T-helper 9 cell (primary cell): ENCODE measurements at regions not wholly inside any gene's neighbourhood (a gene's known extent, or its start where the extent isn't known, plus 50 kb on each side); places are given as distances from the start of the nearest gene placed in this dataset.
"Not testable (repeated sequence)": the region's sequence is repeated elsewhere in the genome, so short reads cannot be mapped to it uniquely, and the experiment has no call there.

Experiments
- DNase-seq: peaks from one replicate; pipeline ENCODE4 v3.0.0-alpha.2; 2020

DNA sequence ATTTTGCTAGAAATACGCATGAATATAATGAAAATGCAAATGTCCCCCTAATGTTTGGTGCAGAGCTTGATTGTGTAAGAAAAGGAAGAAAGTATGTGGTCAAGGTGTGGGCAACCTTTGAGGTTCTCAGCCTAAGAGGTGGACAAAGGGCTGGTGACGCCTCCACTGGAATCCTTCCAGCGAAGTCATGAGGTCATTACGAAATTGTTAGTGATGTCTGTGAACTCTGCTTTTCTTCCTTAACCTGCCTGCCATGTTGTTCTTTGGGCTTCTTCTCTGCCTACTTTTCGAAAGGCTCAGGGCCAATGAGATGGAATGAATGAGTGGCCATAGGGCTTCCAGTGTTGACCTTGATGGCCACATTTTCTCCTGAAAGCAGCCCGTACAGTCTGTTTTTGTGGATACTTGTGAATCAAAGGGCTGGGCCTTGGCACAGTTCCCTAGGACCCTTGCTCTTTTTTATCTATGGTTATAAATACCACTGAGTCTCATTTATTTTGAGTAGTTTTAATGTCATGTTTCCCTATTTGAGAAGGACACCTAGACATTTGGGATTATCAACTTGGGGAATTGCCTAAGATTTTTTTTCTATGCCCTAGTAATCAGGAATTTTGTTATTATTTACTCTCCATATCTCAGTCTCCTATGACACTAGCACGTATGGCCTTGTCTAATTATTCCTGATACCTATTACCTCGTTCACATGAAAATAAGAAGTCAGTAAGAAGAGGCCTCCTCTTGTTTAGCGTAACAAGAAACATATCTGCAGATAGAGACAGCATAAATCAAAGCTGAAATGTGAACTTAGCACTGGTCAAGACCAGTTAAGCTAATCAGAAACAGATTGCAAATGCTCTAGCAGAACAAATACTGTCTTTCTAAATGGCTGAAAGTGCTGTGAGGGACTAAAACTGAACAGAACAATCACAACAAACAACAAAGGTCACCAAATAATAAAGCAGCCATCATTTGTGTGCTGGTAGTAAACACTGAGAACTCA, 334.6 kb downstream of the BCL2L11 start:
- DNase-seq, result not testable (repeated sequence)

DNA sequence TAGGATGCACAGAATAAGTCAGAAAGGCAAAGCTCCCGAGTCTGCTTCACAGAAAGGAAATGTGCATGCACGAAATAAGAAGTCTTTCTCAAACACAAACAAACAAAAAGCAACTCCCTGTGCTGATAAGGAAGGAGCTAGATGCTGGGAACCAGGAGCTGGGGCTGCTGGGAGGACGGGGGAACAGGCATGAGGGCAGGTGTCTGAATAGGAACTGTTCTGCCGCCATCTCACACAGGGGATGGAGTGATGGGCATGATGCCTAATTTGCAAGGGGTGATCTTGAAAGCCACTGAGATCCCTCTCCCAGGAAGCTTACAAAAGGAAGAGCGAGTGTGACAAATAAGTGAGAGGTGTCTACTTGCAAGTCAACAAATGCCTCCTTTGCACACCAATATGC, 336.5 kb downstream of the BCL2L11 start:
- not testable (repeated sequence) for DNase-seq

DNA sequence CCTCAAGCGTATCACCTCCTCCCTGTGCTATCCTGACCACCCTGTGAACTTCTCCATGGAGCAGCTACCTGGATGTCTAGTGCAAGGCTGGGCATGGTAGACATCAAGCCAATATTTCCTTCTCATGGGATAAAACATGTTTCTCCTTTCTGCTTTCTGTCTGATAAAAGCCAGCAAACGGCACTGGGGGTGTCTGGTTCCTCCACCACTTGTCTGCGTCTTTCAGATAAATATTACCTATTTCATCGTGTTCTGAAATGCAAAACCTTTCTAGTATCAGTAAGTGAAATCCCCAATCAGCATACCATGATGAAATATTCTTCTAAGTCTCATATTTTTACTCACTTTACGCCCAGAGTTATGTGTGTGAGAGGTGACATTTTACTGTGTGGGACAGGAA, 340.2 kb downstream of the BCL2L11 start:
- DNase-seq, result not testable (repeated sequence)

DNA sequence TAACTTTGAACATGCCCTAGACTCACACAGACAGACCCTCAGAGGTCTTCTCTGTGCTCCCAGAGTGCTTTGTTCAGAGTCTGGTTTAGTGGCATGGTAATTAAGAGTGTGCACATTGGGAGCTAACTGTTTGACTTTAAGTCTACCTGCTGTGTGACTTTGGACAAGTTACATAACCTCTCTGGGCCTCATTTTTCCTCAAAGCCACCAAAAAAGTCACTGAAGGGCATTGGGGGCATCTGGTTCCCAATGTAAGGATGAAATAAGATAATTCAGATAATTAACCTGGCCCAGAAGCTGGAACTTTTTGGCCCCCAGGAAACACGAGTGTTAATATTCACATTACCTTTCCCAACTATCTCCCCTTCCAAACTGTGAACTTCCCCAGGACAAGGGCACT, 341.1 kb downstream of the BCL2L11 start:
- DNase-seq, result not testable (repeated sequence)

DNA sequence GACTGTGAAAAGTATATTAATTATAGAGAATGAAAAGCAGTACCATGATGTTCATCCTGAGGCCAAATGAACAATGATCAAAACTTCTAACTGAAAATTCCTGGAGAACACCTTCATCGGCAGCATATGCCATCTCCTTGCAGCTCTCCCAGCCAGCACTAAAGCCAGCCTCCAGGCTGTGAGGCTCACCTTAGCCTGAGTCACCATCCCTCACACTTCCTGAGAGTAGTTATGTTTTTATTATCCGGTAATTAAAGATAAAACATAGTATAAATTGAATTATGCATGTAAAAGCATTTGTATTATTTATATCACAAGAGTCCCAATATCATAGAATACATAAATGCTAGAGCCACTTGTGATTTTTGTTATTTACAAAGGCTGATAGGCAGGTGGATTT, 341.9 kb downstream of the BCL2L11 start:
- not testable (repeated sequence) for DNase-seq

DNA sequence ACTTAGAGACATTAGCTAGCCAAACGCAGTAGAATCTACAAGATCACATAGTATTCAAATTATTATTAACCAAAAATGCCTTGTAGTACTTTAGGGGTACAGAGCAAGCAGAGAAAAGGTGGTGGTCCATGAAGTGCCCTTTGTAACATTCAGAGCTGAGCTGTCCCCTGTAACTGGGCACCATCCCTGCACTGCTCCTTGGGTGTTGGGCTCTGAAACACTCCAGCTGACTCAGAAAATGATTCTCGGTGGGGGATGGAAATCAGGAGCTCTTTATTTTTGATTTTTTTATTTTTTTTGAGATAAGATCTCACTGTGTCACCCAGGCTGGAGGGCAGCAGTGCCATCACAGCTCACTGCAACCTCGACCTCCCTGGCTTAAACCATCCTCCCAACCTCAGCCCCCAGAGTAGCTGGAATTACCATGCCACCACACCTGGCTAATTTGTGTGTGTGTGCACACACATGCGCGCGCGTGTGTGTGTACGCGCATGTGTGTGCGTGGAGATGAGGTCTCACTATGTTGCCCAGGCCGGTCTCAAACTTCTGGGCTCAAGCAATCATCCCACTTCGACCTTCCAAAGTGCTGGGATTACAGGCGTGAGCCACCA, 342.6 kb downstream of the BCL2L11 start:
- not testable (repeated sequence) for DNase-seq

DNA sequence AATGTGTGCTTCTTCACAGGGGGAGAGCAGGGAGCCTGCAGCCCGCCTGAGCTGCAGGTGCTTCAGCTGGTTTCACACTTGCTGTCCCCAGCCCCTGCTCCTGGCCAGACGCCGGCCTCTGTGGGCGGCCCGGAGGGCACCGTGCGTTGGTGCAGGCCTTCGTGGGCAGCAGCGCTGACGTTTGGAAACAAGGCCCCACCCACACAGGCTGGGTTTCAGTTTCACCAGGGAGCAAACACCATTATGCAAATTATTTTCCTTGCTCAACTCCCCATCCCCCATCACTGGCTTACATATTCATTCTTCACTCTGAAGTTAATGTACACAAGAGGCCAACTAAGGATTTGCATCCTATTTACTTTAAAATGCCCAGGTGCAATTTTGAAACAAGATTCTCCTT, 343.2 kb downstream of the BCL2L11 start:
- not testable (repeated sequence) for DNase-seq

DNA sequence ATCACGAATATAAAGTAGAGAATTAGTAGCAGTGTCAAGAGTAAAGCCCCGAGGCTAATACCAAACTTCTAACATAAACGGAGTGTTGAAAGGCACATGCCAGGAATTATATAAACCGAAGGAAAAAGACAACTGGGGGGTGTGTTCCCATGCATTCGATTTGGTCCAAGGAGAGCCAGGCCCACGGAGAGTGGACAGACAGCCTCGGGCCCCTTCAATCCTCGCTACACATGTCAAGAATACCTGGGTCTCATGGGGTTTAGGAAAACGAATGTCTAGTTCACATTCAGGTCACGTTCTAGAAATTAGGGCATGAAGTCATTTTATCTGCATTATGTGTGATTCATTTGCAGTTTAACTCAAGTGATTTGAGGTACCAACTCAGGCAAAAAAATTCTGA, 343.7 kb downstream of the BCL2L11 start:
- not testable (repeated sequence) for DNase-seq

DNA sequence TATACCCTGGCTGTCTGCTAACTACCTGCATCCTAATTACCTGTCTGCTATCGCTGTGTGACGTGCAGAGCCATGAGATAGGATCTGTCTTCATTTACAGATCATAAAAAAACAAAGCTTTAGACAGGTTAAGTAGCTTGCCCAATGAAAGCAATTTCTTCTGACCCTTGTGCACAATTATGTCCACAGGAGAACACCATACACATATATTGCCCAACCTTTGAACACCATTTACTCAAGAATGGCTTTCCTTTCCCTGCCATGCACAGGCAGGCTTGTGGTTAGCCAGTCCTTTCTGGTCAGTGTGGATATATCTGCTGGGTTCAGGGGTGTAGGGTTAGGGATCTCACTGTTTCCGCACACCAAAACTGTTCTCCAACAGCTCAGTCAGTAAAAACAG, 344.8 kb downstream of the BCL2L11 start:
- not testable (repeated sequence) for DNase-seq

DNA sequence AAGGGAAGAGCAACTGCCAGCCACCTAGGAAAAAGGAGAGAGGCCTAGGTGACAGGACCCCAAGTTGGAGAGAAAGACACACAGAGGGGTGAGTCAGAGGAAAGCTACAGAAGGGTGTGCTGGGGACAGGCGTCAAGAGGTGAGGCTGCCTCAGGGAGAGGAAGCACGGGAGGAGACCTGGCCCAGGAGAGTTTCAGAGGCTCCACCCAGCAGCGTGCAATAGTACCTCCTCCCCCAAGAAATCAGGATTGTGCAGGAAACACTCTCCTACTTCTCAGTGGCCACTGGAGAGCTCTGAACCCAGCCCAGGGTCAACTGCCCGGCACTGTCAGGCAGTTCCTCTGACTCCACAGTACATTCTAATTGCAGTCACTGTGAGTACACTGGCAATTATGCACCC, 346.0 kb downstream of the BCL2L11 start:
- not testable (repeated sequence) for DNase-seq

DNA sequence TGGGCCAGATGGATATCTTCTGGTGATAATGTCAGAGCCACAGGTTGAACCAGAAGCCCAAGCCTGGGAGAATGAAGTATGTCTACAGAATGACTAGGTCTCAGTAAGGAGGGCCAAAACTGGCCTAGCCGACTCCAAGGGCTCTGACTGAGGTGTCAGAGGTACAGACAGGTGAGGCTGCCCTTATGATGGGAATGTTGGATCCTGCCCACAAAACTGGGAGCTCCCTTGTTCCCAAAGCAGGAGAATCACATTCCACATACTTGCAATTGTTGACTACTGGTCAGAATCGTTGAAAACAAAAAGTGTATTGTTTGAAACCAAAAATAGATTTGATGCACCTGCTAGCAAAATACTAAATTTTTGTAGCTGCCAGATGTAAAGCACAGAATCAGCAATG, 350.2 kb downstream of the BCL2L11 start:
- DNase-seq, result not testable (repeated sequence)

DNA sequence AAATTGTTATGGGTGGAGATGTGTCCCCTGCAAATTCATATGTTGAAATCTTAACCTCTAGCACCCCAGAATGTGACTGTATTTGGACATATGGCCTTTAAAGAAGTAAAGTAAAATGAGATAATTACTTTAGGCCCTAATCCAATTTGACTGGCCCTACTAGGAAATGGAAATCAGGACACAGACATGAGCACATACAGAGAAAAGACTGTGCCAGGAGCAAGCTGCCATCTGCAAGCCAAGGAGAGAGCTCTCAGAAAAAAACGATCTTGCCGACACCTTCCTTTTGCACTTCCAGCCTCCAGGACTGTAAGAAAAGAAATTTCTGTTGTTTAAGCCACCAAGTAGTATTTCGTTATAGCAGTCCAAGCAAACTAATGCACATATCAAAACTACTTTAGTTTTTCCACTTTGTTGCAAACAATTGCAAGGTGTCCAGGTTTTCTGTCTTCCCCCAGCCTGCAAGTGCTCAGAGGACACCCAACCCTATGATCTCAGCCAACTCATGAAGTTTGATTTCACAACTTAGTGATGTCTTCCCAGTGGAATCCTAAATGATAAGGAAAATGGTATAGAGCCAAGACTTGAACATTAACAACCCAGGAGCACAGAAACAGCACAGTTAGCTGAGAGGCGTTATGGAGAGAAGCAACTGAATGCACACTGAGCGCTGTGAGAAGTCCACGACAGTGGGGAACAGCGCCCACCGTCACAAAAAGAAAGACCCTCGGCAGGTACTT, 351.2 kb downstream of the BCL2L11 start:
- DNase-seq, result not testable (repeated sequence)

DNA sequence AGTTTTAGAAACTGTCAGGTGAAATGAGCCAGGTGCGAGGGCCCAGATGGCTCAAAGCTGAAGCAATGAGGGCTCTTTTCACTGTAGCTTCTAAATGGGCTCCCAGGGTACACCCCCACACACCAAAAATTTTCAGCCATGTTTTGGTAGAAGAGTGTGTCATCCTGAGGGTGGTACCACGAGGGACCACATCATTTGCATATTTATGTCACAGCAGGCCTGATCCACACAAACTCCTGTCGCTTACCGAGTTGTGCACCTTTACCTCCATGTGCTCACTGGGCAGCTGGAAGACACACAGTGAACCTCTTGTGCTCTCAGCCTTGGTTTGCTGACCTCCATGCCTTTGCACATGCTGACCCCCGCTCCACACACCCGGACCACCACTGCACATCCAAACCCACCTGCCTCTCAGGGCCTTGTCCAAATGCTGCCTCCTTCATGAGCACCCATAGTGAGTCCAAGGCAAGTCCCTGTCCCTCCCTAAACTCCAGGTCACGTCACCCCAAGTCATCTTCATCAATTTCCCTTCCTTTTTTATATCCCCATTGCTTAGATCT, 352.2 kb downstream of the BCL2L11 start:
- DNase-seq, result not testable (repeated sequence)

DNA sequence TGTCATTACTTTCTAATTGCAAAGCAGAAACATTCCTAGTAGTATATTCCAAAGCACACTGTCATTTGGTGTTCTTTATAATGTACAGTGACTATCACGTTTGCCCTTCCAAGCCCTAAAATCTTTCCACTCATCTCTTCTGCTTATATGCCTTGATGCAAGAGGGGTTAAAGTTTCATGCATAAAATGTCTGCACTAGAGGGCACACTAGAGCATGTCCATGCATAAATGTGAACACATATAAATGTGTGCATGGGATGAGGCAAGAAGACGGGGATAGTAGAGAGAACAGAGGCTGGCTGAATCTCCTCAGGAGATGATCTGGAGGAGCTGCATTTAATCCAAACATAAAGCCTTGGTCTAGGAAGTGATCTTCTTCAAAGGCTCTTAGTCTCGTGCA, 352.8 kb downstream of the BCL2L11 start:
- DNase-seq, result not testable (repeated sequence)

DNA sequence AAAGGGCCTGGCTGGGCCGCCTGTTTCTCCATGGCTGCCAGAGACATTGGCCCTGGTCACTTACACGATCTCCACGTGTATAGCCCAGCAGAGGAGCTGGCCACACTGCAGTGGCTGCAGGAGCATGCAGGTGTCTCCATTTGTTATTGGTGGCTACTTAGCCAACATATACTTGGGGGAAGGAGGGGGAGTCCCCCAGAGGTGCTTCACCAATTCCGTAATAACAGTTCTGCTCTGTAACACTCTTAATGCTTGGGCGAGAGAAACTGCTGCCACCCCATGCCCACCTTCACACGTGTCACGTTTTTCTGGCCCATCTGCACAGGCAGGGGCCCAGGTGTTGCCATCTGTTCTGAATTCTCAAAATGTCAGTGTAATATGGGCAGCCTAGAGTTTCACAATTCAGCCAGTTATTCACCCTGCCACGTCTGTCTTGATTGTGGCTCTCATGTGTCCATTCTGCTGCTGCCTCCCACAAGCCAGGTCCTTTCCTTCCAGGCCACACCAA, 353.5 kb downstream of the BCL2L11 start:
- not testable (repeated sequence) for DNase-seq

DNA sequence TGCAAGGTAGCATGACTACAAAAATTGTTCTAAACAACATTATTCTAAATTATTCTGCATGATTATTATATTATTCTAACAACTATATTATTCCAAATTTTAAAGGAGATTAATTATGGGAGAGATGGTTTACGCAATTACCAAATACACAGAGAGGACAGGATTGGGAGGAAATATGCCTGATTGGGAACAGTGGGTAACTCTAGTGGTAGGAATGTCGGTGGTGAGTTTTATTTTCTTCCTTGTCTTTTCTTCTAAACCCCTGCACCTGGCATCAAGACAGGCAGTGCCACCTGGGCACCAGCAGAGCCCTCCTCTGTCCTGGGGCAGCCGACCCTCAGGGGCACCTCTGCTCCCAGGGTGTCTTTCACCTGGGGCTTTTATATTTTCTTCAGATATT, 357.6 kb downstream of the BCL2L11 start:
- not testable (repeated sequence) for DNase-seq

DNA sequence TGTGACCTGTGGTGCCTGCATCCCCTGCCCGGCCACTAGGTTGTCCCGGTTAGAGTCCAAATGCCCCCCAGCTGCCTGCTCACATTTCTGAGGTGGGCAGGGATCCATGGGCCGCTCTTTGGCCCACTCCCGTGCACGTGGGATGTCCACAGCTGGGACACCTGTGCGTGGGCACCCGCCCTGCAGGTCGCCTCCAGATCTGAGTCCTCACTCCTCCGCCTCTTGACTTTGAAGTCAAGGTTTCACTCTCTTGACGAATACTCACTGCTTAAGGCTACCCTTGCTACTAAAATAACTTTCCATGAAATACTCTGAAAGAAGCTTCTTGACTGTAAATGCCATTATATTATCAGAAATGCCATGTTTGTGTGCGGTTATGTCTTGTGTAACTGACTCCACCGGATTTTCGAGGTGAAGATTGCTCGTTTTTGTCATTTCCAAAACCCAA, 358.2 kb downstream of the BCL2L11 start:
- not testable (repeated sequence) for DNase-seq

DNA sequence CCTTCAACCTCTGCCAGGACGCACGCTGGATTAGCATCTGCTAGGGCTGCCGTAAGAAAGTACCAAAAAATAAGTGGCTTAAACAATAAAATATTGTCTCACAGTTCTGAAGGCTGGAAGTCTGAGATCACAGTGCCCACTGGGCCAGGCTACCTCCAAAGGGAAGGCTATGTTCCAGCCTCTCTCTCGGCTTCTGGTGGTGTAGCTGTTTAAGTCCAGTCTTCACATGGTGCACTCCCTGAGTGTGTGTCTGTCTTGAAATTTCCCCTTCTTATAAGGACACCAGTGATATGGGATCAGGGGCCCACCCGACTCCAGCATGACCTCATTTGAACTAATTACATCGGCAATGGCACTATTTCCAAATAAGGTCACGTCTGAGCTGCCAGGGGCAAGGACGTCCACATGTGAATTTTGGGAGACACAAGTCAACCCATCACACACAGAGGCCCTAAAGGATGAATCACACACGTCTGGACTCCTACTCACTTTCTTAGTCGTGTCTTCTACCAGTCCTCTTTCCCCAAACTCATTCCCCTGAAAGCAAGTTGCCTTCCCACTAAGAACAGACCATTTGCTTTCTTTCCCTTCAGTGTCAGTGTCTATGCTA, 359.4 kb downstream of the BCL2L11 start:
- DNase-seq, result not testable (repeated sequence)

DNA sequence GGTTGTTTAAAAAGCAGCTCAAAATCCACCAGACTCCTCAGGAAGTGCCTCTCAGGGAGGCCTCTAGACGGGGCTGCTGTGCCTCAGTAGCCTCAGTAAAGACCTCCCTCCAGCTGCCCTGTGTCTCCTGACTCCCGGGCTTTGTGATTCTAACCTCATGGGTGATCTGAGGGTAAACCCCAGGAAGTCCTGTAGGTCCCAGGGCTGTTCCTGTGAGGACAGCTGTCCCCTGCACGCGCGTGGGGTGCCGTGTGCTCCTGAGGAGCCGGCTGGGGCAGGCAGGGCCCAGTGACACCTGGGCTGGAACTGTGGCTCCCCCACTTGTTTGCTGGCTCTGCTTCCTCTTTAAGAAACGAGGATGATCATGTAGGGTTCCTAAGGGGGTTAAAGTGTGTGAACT, 359.9 kb downstream of the BCL2L11 start:
- DNase-seq, result not testable (repeated sequence)

DNA sequence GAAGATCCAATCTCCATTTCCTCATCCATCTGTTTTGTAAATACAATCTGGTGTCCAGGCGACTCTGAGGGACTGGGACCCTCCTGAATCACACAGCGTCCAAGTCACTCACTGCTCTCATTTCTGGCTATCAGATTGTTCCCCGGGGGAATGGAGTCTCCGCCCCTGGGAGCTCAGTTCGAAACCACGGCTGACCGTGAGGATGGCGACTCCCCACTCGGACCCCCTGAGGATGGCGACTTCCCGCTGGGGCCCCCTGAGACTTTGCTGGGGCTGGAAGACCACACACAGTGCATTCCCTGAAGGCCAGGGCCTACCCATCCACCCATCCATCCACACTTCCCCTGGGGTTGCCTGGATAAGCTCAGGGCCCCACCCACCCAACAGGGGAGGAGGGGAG, 360.5 kb downstream of the BCL2L11 start:
- DNase-seq, result not testable (repeated sequence)

DNA sequence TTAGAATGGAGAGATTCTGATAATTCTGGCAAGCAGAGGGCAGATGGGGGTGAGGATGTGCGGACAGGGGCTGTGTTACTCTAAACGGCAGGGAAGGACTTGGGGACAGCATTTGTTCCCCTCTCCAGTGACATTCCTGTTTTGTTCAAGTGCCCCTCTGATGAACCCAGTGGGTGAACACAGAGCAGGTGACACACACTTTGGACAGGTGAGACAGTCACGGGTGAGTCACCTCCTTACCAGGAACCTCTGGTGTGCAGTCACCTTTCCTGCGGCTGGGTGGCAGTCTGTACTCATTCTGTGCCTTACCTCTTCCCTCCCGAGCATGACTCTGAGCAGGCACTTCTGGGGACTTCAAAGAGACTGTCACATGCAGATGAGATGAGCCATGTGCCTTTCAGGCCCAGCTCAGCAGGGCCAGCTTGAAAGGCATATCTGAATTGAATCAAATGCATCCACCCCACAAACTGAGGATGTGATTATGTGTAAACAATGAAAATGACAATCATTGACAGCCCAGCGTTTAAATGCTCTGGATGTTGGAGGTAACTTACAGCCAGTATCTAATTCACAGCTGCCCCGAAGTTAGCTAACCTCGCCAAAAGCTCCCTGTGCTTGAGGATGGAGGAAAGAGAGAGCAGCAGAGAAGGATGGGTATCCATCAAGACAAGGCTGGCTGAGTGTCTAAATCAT, 362.4 kb downstream of the BCL2L11 start:
- not testable (repeated sequence) for DNase-seq
